Left ventricle myocardium inferior (tissue), 1 donor: ENCODE measurements at regions not wholly inside any gene's neighbourhood (a gene's known extent, or its start where the extent isn't known, plus 50 kb on each side); places are given as distances from the start of the nearest gene placed in this dataset.
"Not testable (repeated sequence)": the region's sequence is repeated elsewhere in the genome, so short reads cannot be mapped to it uniquely, and the experiment has no call there.

ENCODE experiments used
- DNase-seq: peaks from one replicate; pipeline ENCODE4 v3.0.0-alpha.2; 2020
- H3K27ac ChIP-seq: fragments of 200-600 bp; replicated peaks from 2 replicates; pipeline ENCODE4 v1.8.0; 2021
- H3K27me3 ChIP-seq: fragments of 200-600 bp; 2 replicates; pipeline ENCODE4 v1.8.0; 2021; ENCODE audit warnings: low read depth
- H3K36me3 ChIP-seq: fragments of 200-600 bp; 2 replicates; pipeline ENCODE4 v1.8.0; 2021
- H3K4me1 ChIP-seq: fragments of 200-600 bp; 2 replicates; pipeline ENCODE4 v1.8.0; 2021
- H3K4me3 ChIP-seq: fragments of 200-600 bp; 2 replicates; pipeline ENCODE4 v1.8.0; 2021; ENCODE audit warnings: mild to moderate bottlenecking, moderate library complexity
- H3K9me3 ChIP-seq: fragments of 200-600 bp; replicated peaks from 2 replicates; pipeline ENCODE4 v1.8.0; 2021
- CTCF ChIP-seq: fragments of 200-600 bp; IDR thresholded peaks from 2 replicates; pipeline ENCODE4 v1.8.0; 2021; ENCODE audit warnings: antibody characterized with exemption, mild to moderate bottlenecking, borderline replicate concordance
- intact Hi-C: fragments of 100-400 bp; cut with micrococcal nuclease; formaldehyde crosslinking; loops from one replicate; pipeline ENCODE4 v1.11.0; 2022
- donor health status: DM: no; HTN: yes; CAD: no; lungs with severe emphysema.

- no peak for TF ChIP-seq CTCF
- intact Hi-C loops, result no loop called here
- no peaks in the 10 kb centered on the region for H3K36me3 ChIP-seq
- no peak for DNase-seq
- H3K4me3 ChIP-seq, result no peak overlapping the region
- H3K27ac ChIP-seq, result no peak overlapping the region
- no peaks in the 10 kb centered on the region for H3K4me1 ChIP-seq
- no peaks in the 10 kb centered on the region for H3K27me3 ChIP-seq
- peaks cover 8% of the 10 kb centered on the region for H3K9me3 ChIP-seq
Observed at GRCh38 chr5:33092719-33093118, 348.0 kb upstream of the TARS1 start.

- no peaks in the 10 kb centered on the region for H3K27me3 ChIP-seq
- H3K9me3 ChIP-seq, result peaks cover 52% of the 10 kb centered on the region
- no peaks in the 10 kb centered on the region for H3K36me3 ChIP-seq
- no peak for TF ChIP-seq CTCF
- intact Hi-C loops, result no loop called here
- H3K4me3 ChIP-seq, result no peak overlapping the region
- DNase-seq, result no peak
- H3K27ac ChIP-seq, result no peak overlapping the region
- H3K4me1 ChIP-seq, result no peaks in the 10 kb centered on the region
Observed at GRCh38 chr5:33102551-33102950, 338.2 kb upstream of the TARS1 start.

GRCh38 chr5:33105521-33105941, 335.2 kb upstream of the TARS1 start:
- no peak overlapping the region for H3K27ac ChIP-seq
- no peaks in the 10 kb centered on the region for H3K4me1 ChIP-seq
- H3K9me3 ChIP-seq, result peaks cover 69% of the 10 kb centered on the region
- no peak overlapping the region for H3K4me3 ChIP-seq
- no peak for TF ChIP-seq CTCF
- no peaks in the 10 kb centered on the region for H3K36me3 ChIP-seq
- intact Hi-C loops, result no loop called here
- no peaks in the 10 kb centered on the region for H3K27me3 ChIP-seq
- no peak for DNase-seq

- H3K27me3 ChIP-seq, H3K4me1 ChIP-seq, H3K4me3 ChIP-seq, intact Hi-C loops, H3K27ac ChIP-seq, H3K36me3 ChIP-seq, DNase-seq: not testable (repeated sequence)
- peaks cover 51% of the 10 kb centered on the region for H3K9me3 ChIP-seq
Observed at GRCh38 chr5:33110496-33110895, 330.3 kb upstream of the TARS1 start.

- DNase-seq, result no peak
- intact Hi-C loops, result no loop called here
Observed at GRCh38 chr5:33114361-33114760, 326.4 kb upstream of the TARS1 start.

GRCh38 chr5:33115467-33115866, 325.3 kb upstream of the TARS1 start:
- Histone ChIP-seq H3K27me3 (no peaks in the 10 kb centered on the region), H3K9me3 (peaks cover 30% of the 10 kb centered on the region), H3K36me3 (no peaks in the 10 kb centered on the region), H3K4me1 (no peaks in the 10 kb centered on the region), H3K4me3 (no peak overlapping the region), H3K27ac (no peak overlapping the region)
- DNase-seq, result no peak
- no peak for TF ChIP-seq CTCF
- intact Hi-C loops, result no loop called here

More at GRCh38 chr5:33114361-33114760, 326.4 kb upstream of the TARS1 start:
- H3K27me3 ChIP-seq, result no peaks in the 10 kb centered on the region
- peaks cover 33% of the 10 kb centered on the region for H3K9me3 ChIP-seq
- H3K27ac ChIP-seq, result no peak overlapping the region
- H3K36me3 ChIP-seq, result no peaks in the 10 kb centered on the region
- H3K4me3 ChIP-seq, result no peak overlapping the region
- TF ChIP-seq CTCF, result no peak
- no peaks in the 10 kb centered on the region for H3K4me1 ChIP-seq
